GM12872 (cell line): ENCODE measurements at regions not wholly inside any gene's neighbourhood (a gene's known extent, or its start where the extent isn't known, plus 50 kb on each side); places are given as distances from the start of the nearest gene placed in this dataset.

ENCODE experiments used
- TF ChIP-seq, protein P1 (sequence below): IDR thresholded peaks from 3 replicates; pipeline ENCODE4 v1.5.1; 2011; ENCODE audit warnings: low read depth, mild to moderate bottlenecking, low read length, moderate library complexity; ENCODE audit not compliant: insufficient read depth

DNA sequence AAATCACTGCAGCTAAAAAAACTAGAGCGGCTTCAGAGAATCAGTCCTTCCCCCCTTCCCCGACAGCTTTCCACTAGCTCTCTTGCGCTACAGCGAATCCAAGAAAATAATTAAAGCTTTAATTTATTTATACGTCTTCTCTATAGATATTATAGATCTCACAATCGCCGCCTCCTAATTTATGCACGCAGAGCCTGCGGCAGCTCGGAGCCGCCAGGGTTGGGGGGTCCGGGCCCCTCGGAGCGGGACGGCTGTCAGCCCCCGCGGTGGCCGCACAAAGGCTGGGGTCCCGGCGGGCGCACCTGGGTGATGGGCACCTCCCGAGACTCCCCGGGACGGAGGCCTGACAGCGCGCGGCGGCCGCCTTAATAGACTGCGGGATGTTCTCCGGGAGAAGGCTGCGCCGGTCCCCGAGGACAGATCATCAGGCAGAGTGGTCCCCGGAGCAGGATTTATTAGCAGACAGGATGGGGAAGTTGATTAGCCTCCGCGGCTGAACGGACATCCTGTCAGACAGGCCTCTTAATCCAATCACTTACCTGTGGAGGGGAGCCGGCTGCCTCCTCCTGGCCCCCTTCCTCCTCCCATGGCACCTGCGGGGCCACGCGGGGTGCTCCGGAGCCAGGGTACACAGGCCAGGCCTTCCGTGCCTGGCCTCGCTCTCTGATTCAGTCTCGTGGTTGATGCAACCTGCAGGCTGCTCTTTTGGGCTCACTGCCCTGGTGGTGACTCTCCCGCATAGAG, 166.8 kb downstream of the MELK start:
- TF ChIP-seq, protein P1, sequence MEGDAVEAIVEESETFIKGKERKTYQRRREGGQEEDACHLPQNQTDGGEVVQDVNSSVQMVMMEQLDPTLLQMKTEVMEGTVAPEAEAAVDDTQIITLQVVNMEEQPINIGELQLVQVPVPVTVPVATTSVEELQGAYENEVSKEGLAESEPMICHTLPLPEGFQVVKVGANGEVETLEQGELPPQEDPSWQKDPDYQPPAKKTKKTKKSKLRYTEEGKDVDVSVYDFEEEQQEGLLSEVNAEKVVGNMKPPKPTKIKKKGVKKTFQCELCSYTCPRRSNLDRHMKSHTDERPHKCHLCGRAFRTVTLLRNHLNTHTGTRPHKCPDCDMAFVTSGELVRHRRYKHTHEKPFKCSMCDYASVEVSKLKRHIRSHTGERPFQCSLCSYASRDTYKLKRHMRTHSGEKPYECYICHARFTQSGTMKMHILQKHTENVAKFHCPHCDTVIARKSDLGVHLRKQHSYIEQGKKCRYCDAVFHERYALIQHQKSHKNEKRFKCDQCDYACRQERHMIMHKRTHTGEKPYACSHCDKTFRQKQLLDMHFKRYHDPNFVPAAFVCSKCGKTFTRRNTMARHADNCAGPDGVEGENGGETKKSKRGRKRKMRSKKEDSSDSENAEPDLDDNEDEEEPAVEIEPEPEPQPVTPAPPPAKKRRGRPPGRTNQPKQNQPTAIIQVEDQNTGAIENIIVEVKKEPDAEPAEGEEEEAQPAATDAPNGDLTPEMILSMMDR, result no peak

DNA sequence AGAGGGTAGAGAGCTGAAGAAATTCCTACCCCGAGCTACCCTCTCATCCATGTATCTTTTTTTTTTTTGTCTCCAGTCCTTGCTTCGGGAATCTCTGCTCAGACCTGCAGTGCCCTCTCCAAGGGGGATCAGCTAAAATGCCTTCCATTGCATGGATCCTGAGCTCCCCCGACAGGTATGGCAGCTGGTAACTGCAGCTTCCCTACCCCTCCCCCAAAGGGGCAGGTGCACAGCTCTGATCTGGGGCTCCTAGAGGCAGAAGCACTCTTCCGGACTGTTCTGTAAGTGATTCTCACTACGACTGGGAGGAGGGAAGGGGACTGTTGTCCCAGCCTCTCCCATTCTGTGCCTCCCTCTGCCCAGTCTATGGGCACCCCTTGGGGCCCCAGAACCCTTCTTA, 169.6 kb downstream of the MELK start:
- TF ChIP-seq, protein P1, result no peak

DNA sequence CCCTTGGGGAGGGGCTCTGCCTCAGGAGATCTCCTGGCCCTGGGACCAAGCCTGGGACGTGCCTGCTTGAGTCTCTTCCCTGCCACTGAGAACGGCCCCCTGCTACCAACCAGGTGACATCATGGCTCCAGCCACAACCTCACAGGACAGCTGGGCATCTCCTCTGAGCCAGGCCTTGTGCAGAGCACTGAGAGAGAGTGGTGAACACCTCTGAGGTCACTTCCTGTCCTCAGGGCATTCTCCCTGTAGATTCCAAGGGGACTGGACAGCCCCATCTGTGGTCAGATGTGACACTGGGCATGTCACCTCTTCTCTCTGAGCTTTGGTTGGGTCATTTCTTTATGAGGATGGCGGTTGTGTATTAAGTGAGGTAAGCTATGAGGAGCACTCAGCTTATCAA, 172.0 kb downstream of the MELK start:
- TF ChIP-seq, protein P1, result no peak

DNA sequence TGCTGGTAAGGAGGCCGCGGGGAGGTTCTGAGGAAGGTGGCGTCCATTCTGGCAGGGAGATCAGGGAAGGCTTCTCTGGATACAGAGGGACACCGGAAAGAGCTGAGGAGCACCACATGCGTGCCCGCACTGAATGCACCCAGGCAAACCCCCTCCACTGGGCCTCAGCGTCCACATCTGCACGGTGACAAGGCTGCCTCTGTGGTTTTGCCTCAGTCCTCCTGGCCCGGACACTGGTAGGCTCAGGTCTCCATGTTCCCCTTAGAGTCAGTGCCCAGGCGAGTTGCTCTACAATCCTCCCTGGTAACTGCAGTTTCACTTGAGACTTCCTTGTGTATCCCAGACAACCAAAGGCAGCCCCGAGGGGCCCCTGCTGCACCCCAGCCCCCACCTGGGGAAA, 173.3 kb downstream of the MELK start:
- TF ChIP-seq, protein P1, result no peak

DNA sequence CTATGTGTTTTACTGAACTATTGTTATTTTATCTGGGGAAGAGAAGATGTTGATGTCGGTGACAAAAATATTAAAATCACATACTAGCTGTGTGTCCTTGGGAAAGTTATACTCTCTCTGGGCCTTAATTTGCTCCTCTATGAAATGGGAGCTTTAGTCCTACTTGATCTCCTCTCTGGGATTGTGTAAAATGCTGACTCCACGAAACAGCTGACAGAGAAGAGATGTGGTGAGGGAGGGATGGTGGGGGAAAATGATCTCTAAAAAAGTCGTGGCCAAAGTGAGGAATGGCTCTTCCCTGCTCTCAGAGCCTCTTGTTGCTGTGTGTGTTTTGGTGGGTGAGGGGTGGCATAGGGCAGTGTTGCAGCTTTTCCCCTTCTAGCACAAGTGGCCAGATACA, 173.7 kb downstream of the MELK start:
- TF ChIP-seq, protein P1, result no peak

DNA sequence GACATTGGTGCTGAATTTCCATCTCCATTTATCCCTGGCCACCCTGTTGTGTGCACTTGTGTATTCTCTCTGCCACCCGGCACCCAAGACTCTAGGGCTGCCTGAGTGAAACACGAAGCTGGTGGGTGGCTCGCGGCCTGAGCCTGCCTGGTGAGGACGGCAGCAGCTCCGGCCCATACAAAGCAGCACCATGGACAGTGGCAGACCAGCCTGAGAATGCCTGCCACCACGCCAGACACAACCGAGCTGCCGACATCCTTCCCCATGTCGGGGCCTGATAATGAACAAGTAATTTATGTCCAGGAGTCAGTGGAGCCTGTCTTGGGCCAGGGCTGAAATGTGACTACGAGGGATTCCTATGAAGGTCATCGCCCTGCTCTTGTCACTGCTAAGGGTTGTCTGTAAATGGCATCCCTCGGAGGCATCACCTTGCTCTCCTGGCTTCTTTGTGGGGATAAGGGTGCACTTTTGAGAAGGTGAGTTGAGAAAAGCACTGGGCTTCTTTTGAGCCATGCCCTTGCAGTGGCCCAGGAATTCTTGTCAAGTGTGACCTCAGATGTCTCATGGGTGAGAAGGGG, 175.7 kb downstream of the MELK start:
- TF ChIP-seq, protein P1, result no peak

DNA sequence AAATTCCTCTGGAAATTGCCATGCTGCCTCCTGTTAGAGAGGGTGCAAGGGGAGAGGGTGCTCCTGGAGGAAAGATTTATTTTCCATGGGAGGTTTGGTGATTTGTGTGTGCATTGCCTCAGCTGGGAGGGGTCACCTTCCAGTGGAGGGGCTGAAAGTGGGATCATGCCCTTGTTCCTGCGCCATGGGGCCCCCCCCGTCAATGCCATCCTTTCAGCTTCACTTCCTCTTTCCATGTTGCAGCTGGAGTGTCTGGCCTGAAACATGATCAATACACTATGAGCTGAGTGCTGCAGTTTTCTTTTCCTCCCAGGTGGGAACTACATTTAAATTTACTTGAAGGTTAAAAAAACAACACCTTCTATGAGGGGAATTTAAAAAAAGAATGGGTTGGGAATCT, 176.8 kb downstream of the MELK start:
- TF ChIP-seq, protein P1, result no peak
